HEK293 (cell line): ENCODE measurements at regions not wholly inside any gene's neighbourhood (a gene's known extent, or its start where the extent isn't known, plus 50 kb on each side); places are given as distances from the start of the nearest gene placed in this dataset.

Experiments
- CTCF ChIA-PET: fragments of 350-600 bp; formaldehyde crosslinking; extraction: SDS; loops from one replicate; lab custom pipeline; 2021; ENCODE audit warnings: antibody characterized with exemption; lab: Yijun Ruan, JAX
- POLR2A ChIA-PET: fragments of 300-600 bp; formaldehyde crosslinking; extraction: SDS; loops from one replicate; lab custom pipeline; 2020; ENCODE audit warnings: antibody characterized with exemption, inconsistent platforms; lab: Yijun Ruan, JAX
- H3K27ac ChIP-seq: fragments of 200-500 bp; sonication (Bioruptor generic); 2 replicates; pipeline ENCODE4 v1.5.1; 2014; ENCODE audit warnings: low read depth, low read length, control low read depth, inconsistent platforms; ENCODE audit errors: extremely low read depth
- H3K36me3 ChIP-seq, 2 experiments: fragments of 200-500 bp in 1 of 2; sonication (Bioruptor generic) in 1 of 2; 1 replicate in 1 of 2; 2 replicates in 1 of 2; pipeline ENCODE4 v1.5.1; 2014 to 2017; ENCODE audit warnings: inconsistent platforms in 2 of 2, low read length in 2 of 2; ENCODE audit not compliant: control insufficient read depth in 2 of 2, insufficient read depth in 1 of 2
- H3K4me1 ChIP-seq: fragments of 200-500 bp; sonication (Bioruptor generic); 2 replicates; pipeline ENCODE4 v1.5.1; 2014; ENCODE audit warnings: mild to moderate bottlenecking, low read length, inconsistent platforms; ENCODE audit not compliant: control insufficient read depth, insufficient read depth
- H3K4me3 ChIP-seq: 2 replicates; pipeline ENCODE4 v1.5.1; 2011; ENCODE audit warnings: low read depth, mild to moderate bottlenecking, control low read depth, low read length, moderate library complexity
- H3K9me3 ChIP-seq: fragments of 200-500 bp; sonication (Bioruptor generic); 2 replicates; pipeline ENCODE4 v1.5.1; 2014; ENCODE audit warnings: low read depth, low read length, inconsistent platforms; ENCODE audit not compliant: control insufficient read depth, insufficient read depth
- FEZF1 ChIP-seq: fragments of 450-650 bp; formaldehyde crosslinking; IDR thresholded peaks from 2 replicates; pipeline ENCODE4 v1.5.1; 2016; ENCODE audit warnings: missing biosample characterization, missing genetic modification characterization
- HOXA7 ChIP-seq: sonication (generic); formaldehyde crosslinking; IDR thresholded peaks from 2 replicates; pipeline ENCODE4 v1.8.1; 2022; ENCODE audit warnings: missing genetic modification reagents, borderline replicate concordance
- RBAK ChIP-seq: fragments of 450-650 bp; formaldehyde crosslinking; IDR thresholded peaks from 2 replicates; pipeline ENCODE4 v1.5.1; 2016; ENCODE audit warnings: missing biosample characterization, missing genetic modification characterization
- ZFP3 ChIP-seq: fragments of 450-650 bp; formaldehyde crosslinking; IDR thresholded peaks from 2 replicates; pipeline ENCODE4 v1.5.1; 2016; ENCODE audit warnings: low read depth, missing biosample characterization, missing genetic modification characterization
- ZNF133 ChIP-seq: fragments of 450-650 bp; formaldehyde crosslinking; IDR thresholded peaks from 2 replicates; pipeline ENCODE4 v1.5.1; 2016; ENCODE audit warnings: missing biosample characterization, missing genetic modification characterization
- ZNF157 ChIP-seq: fragments of 450-650 bp; formaldehyde crosslinking; IDR thresholded peaks from 2 replicates; pipeline ENCODE4 v1.5.1; 2016; ENCODE audit warnings: missing biosample characterization, missing genetic modification characterization
- ZNF426 ChIP-seq: fragments of 450-650 bp; formaldehyde crosslinking; IDR thresholded peaks from 2 replicates; pipeline ENCODE4 v1.5.1; 2017; ENCODE audit warnings: missing biosample characterization, missing genetic modification characterization, mild to moderate bottlenecking, inconsistent platforms, moderate library complexity
- ZNF624 ChIP-seq: fragments of 450-650 bp; formaldehyde crosslinking; IDR thresholded peaks from 2 replicates; pipeline ENCODE4 v1.5.1; 2017; ENCODE audit warnings: missing biosample characterization, missing genetic modification characterization
- ZSCAN16 ChIP-seq: fragments of 450-650 bp; formaldehyde crosslinking; IDR thresholded peaks from 2 replicates; pipeline ENCODE4 v1.5.1; 2016; ENCODE audit warnings: missing biosample characterization, missing genetic modification characterization
- TF ChIP-seq, protein P1 (sequence below): fragments of 450-650 bp; formaldehyde crosslinking; IDR thresholded peaks from 2 replicates; pipeline ENCODE4 v1.5.1; 2016; ENCODE audit warnings: missing biosample characterization, missing genetic modification characterization
- TF ChIP-seq, protein P2 (sequence below): fragments of 450-650 bp; formaldehyde crosslinking; IDR thresholded peaks from 2 replicates; pipeline ENCODE4 v1.5.1; 2016; ENCODE audit warnings: missing biosample characterization, missing genetic modification characterization
- TF ChIP-seq, protein P3 (sequence below): fragments of 450-650 bp; formaldehyde crosslinking; IDR thresholded peaks from 2 replicates; pipeline ENCODE4 v1.5.1; 2017; ENCODE audit warnings: missing biosample characterization, missing genetic modification characterization
- TF ChIP-seq, protein P4 (sequence below): fragments of 450-650 bp; formaldehyde crosslinking; IDR thresholded peaks from 2 replicates; pipeline ENCODE4 v1.5.1; 2017; ENCODE audit warnings: missing biosample characterization, missing genetic modification characterization
- TF ChIP-seq, protein P5 (sequence below): IDR thresholded peaks from 2 replicates; pipeline ENCODE4 v1.6.1; 2011; ENCODE audit warnings: mild to moderate bottlenecking, low read depth, low read length, borderline replicate concordance
- TF ChIP-seq, protein P6 (sequence below): fragments of 450-650 bp; formaldehyde crosslinking; IDR thresholded peaks from 2 replicates; pipeline ENCODE4 v1.5.1; 2016; ENCODE audit warnings: missing biosample characterization, missing genetic modification characterization, low read depth

DNA sequence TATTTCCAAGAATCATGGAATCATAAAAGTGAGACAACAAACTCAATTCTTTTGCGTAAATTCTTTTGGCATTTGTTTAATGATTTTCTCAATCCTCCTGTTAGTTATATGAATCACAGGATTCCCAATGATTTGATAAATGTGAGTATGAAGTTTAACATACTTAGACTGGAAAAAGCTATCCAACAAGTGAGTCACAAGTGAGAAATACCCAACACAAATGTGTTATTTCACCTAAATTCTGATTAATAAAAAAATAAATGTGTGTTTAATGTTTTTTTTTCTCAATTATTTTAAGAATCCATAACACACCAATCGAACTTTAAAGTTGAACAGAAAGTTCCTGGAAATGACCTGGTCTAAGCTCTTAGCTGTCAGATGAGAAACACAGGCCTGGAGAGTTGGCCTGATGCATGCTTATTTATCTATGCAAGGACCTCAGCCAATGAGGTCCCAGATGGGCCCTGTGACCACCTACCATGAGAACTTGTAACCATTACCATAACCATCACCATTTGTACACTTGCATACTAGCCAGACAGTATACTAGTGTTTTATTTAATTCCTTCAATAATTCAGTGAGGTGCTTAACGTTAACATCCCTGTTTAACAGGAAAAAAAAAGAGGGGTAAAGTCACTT is 386.7 kb downstream of the SPRY1 start:
- H3K36me3 ChIP-seq, result no peaks in the 10 kb centered on the region
- ChIA-PET POLR2A (no interaction called here), CTCF (no interaction called here)

DNA sequence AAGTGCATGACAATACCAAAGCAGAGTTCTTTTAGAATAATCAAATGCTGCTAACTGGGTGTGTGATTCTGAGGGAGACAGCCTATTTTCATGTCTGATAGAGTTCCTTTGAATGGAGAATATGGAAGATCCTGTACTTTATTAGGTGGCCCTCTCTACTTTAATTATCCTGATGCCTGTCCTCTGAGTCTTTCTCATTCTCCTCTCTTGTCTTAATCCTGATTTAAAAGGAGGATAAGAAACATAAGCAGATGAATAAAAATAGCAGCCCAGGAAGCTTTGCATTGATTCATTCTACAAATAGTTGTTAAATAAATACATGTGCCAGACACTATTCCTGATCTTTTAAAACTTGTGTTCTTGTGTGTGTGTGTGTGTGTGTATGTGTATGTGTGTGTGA is 387.3 kb downstream of the SPRY1 start:
- POLR2A ChIA-PET, result no interaction called here
- no peak overlapping the region for H3K4me3 ChIP-seq
- H3K36me3 ChIP-seq, result no peaks in the 10 kb centered on the region
- TF ChIP-seq ZNF157 (no peak), FEZF1 (tag by site-specific recombination) (no peak), ZNF133 (tag by site-specific recombination) (no peak), ZFP3 (tag by site-specific recombination) (no peak)
- TF ChIP-seq, protein P1, sequence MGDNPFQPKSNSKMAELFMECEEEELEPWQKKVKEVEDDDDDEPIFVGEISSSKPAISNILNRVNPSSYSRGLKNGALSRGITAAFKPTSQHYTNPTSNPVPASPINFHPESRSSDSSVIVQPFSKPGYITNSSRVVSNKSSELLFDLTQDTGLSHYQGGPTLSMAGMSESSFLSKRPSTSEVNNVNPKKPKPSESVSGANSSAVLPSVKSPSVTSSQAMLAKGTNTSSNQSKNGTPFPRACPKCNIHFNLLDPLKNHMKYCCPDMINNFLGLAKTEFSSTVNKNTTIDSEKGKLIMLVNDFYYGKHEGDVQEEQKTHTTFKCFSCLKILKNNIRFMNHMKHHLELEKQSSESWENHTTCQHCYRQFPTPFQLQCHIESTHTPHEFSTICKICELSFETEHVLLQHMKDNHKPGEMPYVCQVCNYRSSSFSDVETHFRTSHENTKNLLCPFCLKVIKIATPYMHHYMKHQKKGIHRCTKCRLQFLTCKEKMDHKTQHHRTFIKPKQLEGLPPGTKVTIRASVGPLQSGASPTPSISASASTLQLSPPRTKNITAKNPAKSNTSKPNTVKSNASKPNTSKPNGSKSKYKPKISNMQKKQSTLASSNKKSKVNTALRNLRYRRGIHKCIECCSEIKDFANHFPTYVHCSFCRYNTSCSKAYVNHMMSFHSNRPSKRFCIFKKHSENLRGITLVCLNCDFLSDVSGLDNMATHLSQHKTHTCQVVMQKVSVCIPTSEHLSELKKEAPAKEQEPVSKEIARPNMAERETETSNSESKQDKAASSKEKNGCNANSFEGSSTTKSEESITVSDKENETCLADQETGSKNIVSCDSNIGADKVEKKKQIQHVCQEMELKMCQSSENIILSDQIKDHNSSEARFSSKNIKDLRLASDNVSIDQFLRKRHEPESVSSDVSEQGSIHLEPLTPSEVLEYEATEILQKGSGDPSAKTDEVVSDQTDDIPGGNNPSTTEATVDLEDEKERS (tag by site-specific recombination), result no peak
- TF ChIP-seq, protein P2, sequence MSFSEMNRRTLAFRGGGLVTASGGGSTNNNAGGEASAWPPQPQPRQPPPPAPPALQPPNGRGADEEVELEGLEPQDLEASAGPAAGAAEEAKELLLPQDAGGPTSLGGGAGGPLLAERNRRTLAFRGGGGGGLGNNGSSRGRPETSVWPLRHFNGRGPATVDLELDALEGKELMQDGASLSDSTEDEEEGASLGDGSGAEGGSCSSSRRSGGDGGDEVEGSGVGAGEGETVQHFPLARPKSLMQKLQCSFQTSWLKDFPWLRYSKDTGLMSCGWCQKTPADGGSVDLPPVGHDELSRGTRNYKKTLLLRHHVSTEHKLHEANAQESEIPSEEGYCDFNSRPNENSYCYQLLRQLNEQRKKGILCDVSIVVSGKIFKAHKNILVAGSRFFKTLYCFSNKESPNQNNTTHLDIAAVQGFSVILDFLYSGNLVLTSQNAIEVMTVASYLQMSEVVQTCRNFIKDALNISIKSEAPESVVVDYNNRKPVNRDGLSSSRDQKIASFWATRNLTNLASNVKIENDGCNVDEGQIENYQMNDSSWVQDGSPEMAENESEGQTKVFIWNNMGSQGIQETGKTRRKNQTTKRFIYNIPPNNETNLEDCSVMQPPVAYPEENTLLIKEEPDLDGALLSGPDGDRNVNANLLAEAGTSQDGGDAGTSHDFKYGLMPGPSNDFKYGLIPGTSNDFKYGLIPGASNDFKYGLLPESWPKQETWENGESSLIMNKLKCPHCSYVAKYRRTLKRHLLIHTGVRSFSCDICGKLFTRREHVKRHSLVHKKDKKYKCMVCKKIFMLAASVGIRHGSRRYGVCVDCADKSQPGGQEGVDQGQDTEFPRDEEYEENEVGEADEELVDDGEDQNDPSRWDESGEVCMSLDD (tag by site-specific recombination), result no peak
- TF ChIP-seq, protein P3, sequence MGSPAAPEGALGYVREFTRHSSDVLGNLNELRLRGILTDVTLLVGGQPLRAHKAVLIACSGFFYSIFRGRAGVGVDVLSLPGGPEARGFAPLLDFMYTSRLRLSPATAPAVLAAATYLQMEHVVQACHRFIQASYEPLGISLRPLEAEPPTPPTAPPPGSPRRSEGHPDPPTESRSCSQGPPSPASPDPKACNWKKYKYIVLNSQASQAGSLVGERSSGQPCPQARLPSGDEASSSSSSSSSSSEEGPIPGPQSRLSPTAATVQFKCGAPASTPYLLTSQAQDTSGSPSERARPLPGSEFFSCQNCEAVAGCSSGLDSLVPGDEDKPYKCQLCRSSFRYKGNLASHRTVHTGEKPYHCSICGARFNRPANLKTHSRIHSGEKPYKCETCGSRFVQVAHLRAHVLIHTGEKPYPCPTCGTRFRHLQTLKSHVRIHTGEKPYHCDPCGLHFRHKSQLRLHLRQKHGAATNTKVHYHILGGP (tag by site-specific recombination), result no peak
- TF ChIP-seq, protein P4, sequence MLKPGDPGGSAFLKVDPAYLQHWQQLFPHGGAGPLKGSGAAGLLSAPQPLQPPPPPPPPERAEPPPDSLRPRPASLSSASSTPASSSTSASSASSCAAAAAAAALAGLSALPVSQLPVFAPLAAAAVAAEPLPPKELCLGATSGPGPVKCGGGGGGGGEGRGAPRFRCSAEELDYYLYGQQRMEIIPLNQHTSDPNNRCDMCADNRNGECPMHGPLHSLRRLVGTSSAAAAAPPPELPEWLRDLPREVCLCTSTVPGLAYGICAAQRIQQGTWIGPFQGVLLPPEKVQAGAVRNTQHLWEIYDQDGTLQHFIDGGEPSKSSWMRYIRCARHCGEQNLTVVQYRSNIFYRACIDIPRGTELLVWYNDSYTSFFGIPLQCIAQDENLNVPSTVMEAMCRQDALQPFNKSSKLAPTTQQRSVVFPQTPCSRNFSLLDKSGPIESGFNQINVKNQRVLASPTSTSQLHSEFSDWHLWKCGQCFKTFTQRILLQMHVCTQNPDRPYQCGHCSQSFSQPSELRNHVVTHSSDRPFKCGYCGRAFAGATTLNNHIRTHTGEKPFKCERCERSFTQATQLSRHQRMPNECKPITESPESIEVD (tag by site-specific recombination), result no peak
- TF ChIP-seq, protein P5, sequence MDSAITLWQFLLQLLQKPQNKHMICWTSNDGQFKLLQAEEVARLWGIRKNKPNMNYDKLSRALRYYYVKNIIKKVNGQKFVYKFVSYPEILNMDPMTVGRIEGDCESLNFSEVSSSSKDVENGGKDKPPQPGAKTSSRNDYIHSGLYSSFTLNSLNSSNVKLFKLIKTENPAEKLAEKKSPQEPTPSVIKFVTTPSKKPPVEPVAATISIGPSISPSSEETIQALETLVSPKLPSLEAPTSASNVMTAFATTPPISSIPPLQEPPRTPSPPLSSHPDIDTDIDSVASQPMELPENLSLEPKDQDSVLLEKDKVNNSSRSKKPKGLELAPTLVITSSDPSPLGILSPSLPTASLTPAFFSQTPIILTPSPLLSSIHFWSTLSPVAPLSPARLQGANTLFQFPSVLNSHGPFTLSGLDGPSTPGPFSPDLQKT, result no peak
- H3K4me1 ChIP-seq, result no peaks in the 10 kb centered on the region
- H3K9me3 ChIP-seq, result no peaks in the 10 kb centered on the region
- no peak overlapping the region for H3K27ac ChIP-seq
- CTCF ChIA-PET, result no interaction called here

More for the DNA sequence above, 386.7 kb downstream of the SPRY1 start:
- Histone ChIP-seq H3K9me3 (no peaks in the 10 kb centered on the region), H3K4me3 (no peak overlapping the region), H3K4me1 (no peaks in the 10 kb centered on the region), H3K27ac (no peak overlapping the region)
- TF ChIP-seq ZNF624 (tag by site-specific recombination) (no peak), ZNF426 (tag by site-specific recombination) (no peak), ZFP3 (tag by site-specific recombination) (no peak), ZSCAN16 (no peak), HOXA7 (CRISPR knock-in tag) (no peak), RBAK (no peak)
- TF ChIP-seq, protein P6, sequence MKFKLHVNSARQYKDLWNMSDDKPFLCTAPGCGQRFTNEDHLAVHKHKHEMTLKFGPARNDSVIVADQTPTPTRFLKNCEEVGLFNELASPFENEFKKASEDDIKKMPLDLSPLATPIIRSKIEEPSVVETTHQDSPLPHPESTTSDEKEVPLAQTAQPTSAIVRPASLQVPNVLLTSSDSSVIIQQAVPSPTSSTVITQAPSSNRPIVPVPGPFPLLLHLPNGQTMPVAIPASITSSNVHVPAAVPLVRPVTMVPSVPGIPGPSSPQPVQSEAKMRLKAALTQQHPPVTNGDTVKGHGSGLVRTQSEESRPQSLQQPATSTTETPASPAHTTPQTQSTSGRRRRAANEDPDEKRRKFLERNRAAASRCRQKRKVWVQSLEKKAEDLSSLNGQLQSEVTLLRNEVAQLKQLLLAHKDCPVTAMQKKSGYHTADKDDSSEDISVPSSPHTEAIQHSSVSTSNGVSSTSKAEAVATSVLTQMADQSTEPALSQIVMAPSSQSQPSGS, result no peak
